Endodermal cell (in vitro differentiated cells): ENCODE measurements at regions not wholly inside any gene's neighbourhood (a gene's known extent, or its start where the extent isn't known, plus 50 kb on each side); places are given as distances from the start of the nearest gene placed in this dataset.

ENCODE experiments used
- DNase-seq: peaks from one replicate; pipeline ENCODE4 v3.0.0-alpha.2; 2017
- H3K27ac ChIP-seq: 2 replicates; pipeline ENCODE4 v1.5.1; 2013; ENCODE audit warnings: mild to moderate bottlenecking, low read depth, low read length, moderate library complexity
- H3K27me3 ChIP-seq: 2 replicates; pipeline ENCODE4 v1.6.1; 2013; ENCODE audit warnings: mild to moderate bottlenecking, low read length, moderate library complexity; ENCODE audit not compliant: insufficient read depth, control insufficient read depth, poor library complexity, severe bottlenecking
- H3K36me3 ChIP-seq: 2 replicates; pipeline ENCODE4 v1.7.0; 2013; ENCODE audit warnings: mild to moderate bottlenecking, low read length, moderate library complexity; ENCODE audit not compliant: control insufficient read depth, insufficient read depth
- H3K4me1 ChIP-seq: one replicate; pipeline ENCODE4 v1.7.0; 2013; ENCODE audit warnings: low read length; ENCODE audit not compliant: control insufficient read depth, insufficient read depth
- H3K4me3 ChIP-seq: 2 replicates; pipeline ENCODE4 v1.5.1; 2013; ENCODE audit warnings: mild to moderate bottlenecking, low read length, moderate library complexity
- H3K9ac ChIP-seq: 2 replicates; pipeline ENCODE4 v1.6.1; 2013; ENCODE audit warnings: mild to moderate bottlenecking, low read length, moderate library complexity; ENCODE audit not compliant: poor library complexity, severe bottlenecking; ENCODE audit errors: extremely low read depth
- H3K9me3 ChIP-seq: 2 replicates; pipeline ENCODE4 v1.6.1; 2013; ENCODE audit warnings: mild to moderate bottlenecking, low read length, moderate library complexity; ENCODE audit not compliant: control insufficient read depth
- H3K27ac Mint-ChIP-seq: 2 replicates; pipeline ENCODE4 v1.8.0; 2020; ENCODE audit warnings: mixed read lengths
- H3K27me3 Mint-ChIP-seq: 2 replicates; pipeline ENCODE4 v1.8.0; 2021; ENCODE audit warnings: mild to moderate bottlenecking, mixed read lengths; ENCODE audit not compliant: insufficient read depth
- H3K36me3 Mint-ChIP-seq: 2 replicates; pipeline ENCODE4 v1.8.0; 2020; ENCODE audit warnings: low read depth, mixed read lengths
- H3K4me1 Mint-ChIP-seq: 2 replicates; pipeline ENCODE4 v1.8.0; 2020; ENCODE audit warnings: mixed read lengths
- H3K4me3 Mint-ChIP-seq: 2 replicates; pipeline ENCODE4 v1.8.0; 2020; ENCODE audit warnings: mild to moderate bottlenecking, moderate library complexity, mixed read lengths
- H3K9me3 Mint-ChIP-seq: 2 replicates; pipeline ENCODE4 v1.8.0; 2020; ENCODE audit warnings: mild to moderate bottlenecking, mixed read lengths
- CTCF ChIP-seq: fragments of 200-600 bp; sonication (generic); conservative IDR thresholded peaks from 2 replicates; pipeline ENCODE4 v1.5.0; 2021; ENCODE audit warnings: antibody characterized with exemption, mild to moderate bottlenecking
- WGBS, 2 experiments: methylation state at CpG; one replicate each; pipeline versions ENCODE4 v1.1.5 to v1.1.7; 2013; ENCODE audit warnings: missing lambda C conversion rate in 2 of 2, mixed read lengths in 1 of 2; ENCODE audit not compliant: insufficient coverage in 1 of 2, insufficient read length in 1 of 2; 5-methylcytosine and 5-hydroxymethylcytosine counted together

- Mint-ChIP-seq H3K4me1 (peaks cover 5% of the 10 kb centered on the region), H3K9me3 (no peaks in the 10 kb centered on the region), H3K4me3 (no peak overlapping the region), H3K27me3 (peaks cover 7% of the 10 kb centered on the region), H3K36me3 (no peaks in the 10 kb centered on the region), H3K27ac (no peak overlapping the region)
- Histone ChIP-seq H3K9ac (no peak overlapping the region), H3K36me3 (no peaks in the 10 kb centered on the region), H3K27me3 (no peaks in the 10 kb centered on the region), H3K27ac (no peak overlapping the region), H3K4me1 (no peaks in the 10 kb centered on the region), H3K4me3 (no peak overlapping the region), H3K9me3 (no peaks in the 10 kb centered on the region)
- 88 to 91% methylated on average over 2 to 7 of the region's 7 CpGs for WGBS, 2 experiments
- DNase-seq = no peak
- no peak for TF ChIP-seq CTCF
These were observed 230.5 kb downstream of the SYK start for GRCh38 chr9:91032121-91032531.

- Histone ChIP-seq H3K4me1 (peaks cover 7% of the 10 kb centered on the region), H3K27me3 (no peaks in the 10 kb centered on the region), H3K9ac (no peak overlapping the region), H3K36me3 (no peaks in the 10 kb centered on the region), H3K27ac (no peak overlapping the region), H3K4me3 (no peak overlapping the region), H3K9me3 (no peaks in the 10 kb centered on the region)
- no peak for DNase-seq
- Mint-ChIP-seq H3K36me3 (no peaks in the 10 kb centered on the region), H3K4me3 (no peak overlapping the region), H3K9me3 (no peaks in the 10 kb centered on the region), H3K27ac (no peak overlapping the region), H3K4me1 (peaks cover 13% of the 10 kb centered on the region), H3K27me3 (peaks cover 7% of the 10 kb centered on the region)
- 91 to 98% methylated on average over 5 of the region's 5 CpGs for whole genome bisulfite sequencing, 2 experiments
- TF ChIP-seq CTCF = no peak
These were observed 231.7 kb downstream of the SYK start for GRCh38 chr9:91033270-91033669.

GRCh38 chr9:91033797-91034196 lies 232.2 kb downstream of the SYK start:
- Histone ChIP-seq H3K36me3 (no peaks in the 10 kb centered on the region), H3K27ac (no peak overlapping the region), H3K4me1 (peaks cover 8% of the 10 kb centered on the region), H3K27me3 (no peaks in the 10 kb centered on the region), H3K9ac (no peak overlapping the region), H3K4me3 (no peak overlapping the region), H3K9me3 (no peaks in the 10 kb centered on the region)
- H3K27ac Mint-ChIP-seq = no peak overlapping the region
- WGBS, 2 experiments = 78 to 88% methylated on average over 1 to 3 of the region's 3 CpGs
- DNase-seq = peak; percentile 88
- H3K27me3 Mint-ChIP-seq = peaks cover 7% of the 10 kb centered on the region
- no peak overlapping the region for H3K4me3 Mint-ChIP-seq
- no peaks in the 10 kb centered on the region for H3K36me3 Mint-ChIP-seq
- peak; percentile 83 for TF ChIP-seq CTCF
- peaks cover 13% of the 10 kb centered on the region for H3K4me1 Mint-ChIP-seq
- H3K9me3 Mint-ChIP-seq = no peaks in the 10 kb centered on the region
